ENCODE measurements at regions not wholly inside any gene's neighbourhood (a gene's known extent, or its start where the extent isn't known, plus 50 kb on each side); places are given as distances from the start of the nearest gene placed in this dataset.

GRCh38 chr5:85998656-85999055, 619.1 kb upstream of the COX7C start:
- intact Hi-C loops (cut with micrococcal nuclease; ENCODE audit: unreplicated experiment), result no loop called here
- Histone ChIP-seq H3K9ac (ENCODE audit: control insufficient read depth, insufficient read depth, low read length) (no peak overlapping the region), H3K79me2 (ENCODE audit: control insufficient read depth, insufficient read depth, low read length) (no peaks in the 10 kb centered on the region), H3K4me2 (ENCODE audit: control insufficient read depth, insufficient read depth) (no peak overlapping the region), H3K27me3 (replicated peaks in 1 of 2; ENCODE audit: control insufficient read depth in 2 of 2, insufficient read depth in 2 of 2, low read length in 1 of 2) (no peaks in the 10 kb centered on the region), H3K36me3 (ENCODE audit: control insufficient read depth in 2 of 2, insufficient read depth in 2 of 2, low read length in 1 of 2) (no peaks in the 10 kb centered on the region), H3K4me3 (no peak overlapping the region), H2AFZ (ENCODE audit: control insufficient read depth, low read depth, low read length) (no peak overlapping the region), H4K20me1 (ENCODE audit: control insufficient read depth, insufficient read depth) (no peaks in the 10 kb centered on the region), H3K27ac (ENCODE audit: control insufficient read depth, insufficient read depth) (no peak overlapping the region), H3K4me1 (ENCODE audit: control insufficient read depth, insufficient read depth, low read length) (no peaks in the 10 kb centered on the region), H3K9me3 (replicated peaks; ENCODE audit: control insufficient read depth, insufficient read depth, low read length) (no peaks in the 10 kb centered on the region)
- ChIA-PET POLR2A (interaction anchor here (0.7 kb wide), 1 partner anchor 188 kb away, joined by 6 read pairs; no protein-coding TSS in a partner anchor), SMC1A (ENCODE audit: uncharacterized antibody, unreplicated experiment) (interaction anchor here (0.6 to 0.7 kb wide), 2 partner anchors 40 to 389 kb away, joined by 3 read pairs; no protein-coding TSS in a partner anchor), CTCF (interaction anchor here (0.9 kb wide), 1 partner anchor 11 kb away, joined by 3 read pairs; no protein-coding TSS in a partner anchor), RAD21 (ENCODE audit: unreplicated experiment) (interaction anchor here (0.7 kb wide), 1 partner anchor 15 kb away, joined by 4 read pairs; no protein-coding TSS in a partner anchor)
- FAIRE-seq (no peak), ATAC-seq (no peak), DNase-seq (ENCODE audit: low read depth, low spot score) (no peak)
- TF ChIP-seq RAD21 (IDR thresholded peaks at IDR 0.05; ENCODE audit: insufficient read depth, low read depth, low read length) (no peak), PBX3 (IDR thresholded peaks at IDR 0.05; ENCODE audit: insufficient replicate concordance, low read depth, low read length) (no peak)
- in situ Hi-C loops (cut with MboI), result no loop called here
- 0% methylated on average over 2 of the region's 2 CpGs for WGBS (ENCODE audit: insufficient coverage, insufficient replicate concordance, low lambda C conversion rate, missing lambda C conversion rate)
- no TSS peak for BruUV-seq (replicated peaks)

- ChIA-PET POLR2A (no interaction called here), CTCF (no interaction called here), SMC1A (ENCODE audit: uncharacterized antibody, unreplicated experiment) (no interaction called here), RAD21 (ENCODE audit: unreplicated experiment) (no interaction called here)
- TF ChIP-seq HSF1 (IDR thresholded peaks at IDR 0.05; ENCODE audit: low read depth, low read length) (no peak), ELK1 (IDR thresholded peaks at IDR 0.05; ENCODE audit: low read depth, low read length) (no peak), ZBTB33 (IDR thresholded peaks at IDR 0.05) (no peak), USF2 (IDR thresholded peaks at IDR 0.05; ENCODE audit: borderline replicate concordance, low read depth, low read length) (no peak)
- no peak for DNase-seq (ENCODE audit: low read depth, low spot score)
- Histone ChIP-seq H3K36me3 (ENCODE audit: control insufficient read depth in 2 of 2, insufficient read depth in 2 of 2, low read length in 1 of 2) (no peaks in the 10 kb centered on the region), H3K79me2 (ENCODE audit: control insufficient read depth, insufficient read depth, low read length) (no peaks in the 10 kb centered on the region), H2AFZ (ENCODE audit: control insufficient read depth, low read depth, low read length) (no peak overlapping the region), H3K27me3 (replicated peaks in 1 of 2; ENCODE audit: control insufficient read depth in 2 of 2, insufficient read depth in 2 of 2, low read length in 1 of 2) (no peaks in the 10 kb centered on the region), H3K9me3 (replicated peaks; ENCODE audit: control insufficient read depth, insufficient read depth, low read length) (no peaks in the 10 kb centered on the region), H3K4me1 (ENCODE audit: control insufficient read depth, insufficient read depth, low read length) (no peaks in the 10 kb centered on the region), H4K20me1 (ENCODE audit: control insufficient read depth, insufficient read depth) (no peaks in the 10 kb centered on the region), H3K9ac (ENCODE audit: control insufficient read depth, insufficient read depth, low read length) (no peak overlapping the region), H3K4me2 (ENCODE audit: control insufficient read depth, insufficient read depth) (no peak overlapping the region), H3K4me3 (no peak overlapping the region), H3K27ac (ENCODE audit: control insufficient read depth, insufficient read depth) (no peak overlapping the region)
- ATAC-seq, result no peak
- intact Hi-C loops (cut with micrococcal nuclease; ENCODE audit: unreplicated experiment), result no loop called here
- no peak for FAIRE-seq
- WGBS (ENCODE audit: insufficient coverage, insufficient replicate concordance, low lambda C conversion rate, missing lambda C conversion rate), result 0% methylated on average over 2 of the region's 2 CpGs
- no TSS peak for BruUV-seq (replicated peaks)
- in situ Hi-C loops (cut with MboI), result no loop called here
Measured at GRCh38 chr5:86008293-86008692, 609.4 kb upstream of the COX7C start.
